Mucosa of rectum (tissue), 2 donors: ENCODE measurements at regions not wholly inside any gene's neighbourhood (a gene's known extent, or its start where the extent isn't known, plus 50 kb on each side); places are given as distances from the start of the nearest gene placed in this dataset.

Experiments used
- H3K27ac ChIP-seq, 2 donors: one replicate each; pipeline ENCODE4 v1.7.0; 2013; ENCODE audit warnings: inconsistent platforms in 2 of 2, low read depth in 2 of 2, low read length in 2 of 2
- H3K27me3 ChIP-seq, 2 donors: one replicate each; pipeline ENCODE4 v1.7.0; 2013; ENCODE audit warnings: low read length in 2 of 2; ENCODE audit not compliant: control insufficient read depth in 2 of 2, insufficient read depth in 2 of 2
- H3K36me3 ChIP-seq, 2 donors: one replicate each; pipeline ENCODE4 v1.7.0; 2013; ENCODE audit warnings: low read length in 2 of 2; ENCODE audit not compliant: control insufficient read depth in 2 of 2, insufficient read depth in 2 of 2
- H3K4me1 ChIP-seq, 2 donors: one replicate each; pipeline ENCODE4 v1.7.0; 2013; ENCODE audit warnings: low read length in 2 of 2, mild to moderate bottlenecking in 1 of 2; ENCODE audit not compliant: control insufficient read depth in 2 of 2, insufficient read depth in 2 of 2
- H3K4me3 ChIP-seq, 2 donors: one replicate each; pipeline ENCODE4 v1.7.0; 2013; ENCODE audit warnings: low read length in 2 of 2
- H3K9ac ChIP-seq, 2 donors: one replicate each; pipeline ENCODE4 v1.7.0; 2013; ENCODE audit warnings: low read length in 2 of 2, low read depth in 1 of 2, mild to moderate bottlenecking in 1 of 2
- H3K9me3 ChIP-seq, 2 donors: one replicate each; pipeline ENCODE4 v1.7.0; 2013; ENCODE audit warnings: low read length in 2 of 2; ENCODE audit not compliant: control insufficient read depth in 2 of 2
- donor health status: healthy.
- donor health status: Normal muscosa, but diverticular disease.

- peaks cover 0 to 8% of the 10 kb centered on the region in 2 donors for H3K4me1 ChIP-seq
Measured at GRCh38 chr9:68643901-68644809, 60.9 kb upstream of the PIP5K1B start.

GRCh38 chr9:68644831-68645230 is 60.2 kb upstream of the PIP5K1B start:
- Histone ChIP-seq H3K27me3 (peaks cover 0 to 2% of the 10 kb centered on the region in 2 donors), H3K9me3 (no peaks in the 10 kb centered on the region), H3K36me3 (no peaks in the 10 kb centered on the region), H3K9ac (no peak overlapping the region), H3K27ac (no peak overlapping the region), H3K4me3 (no peak overlapping the region), H3K4me1 (peaks cover 0 to 9% of the 10 kb centered on the region in 2 donors)

More at GRCh38 chr9:68643901-68644809, 60.9 kb upstream of the PIP5K1B start:
- no peak overlapping the region for H3K4me3 ChIP-seq
- no peaks in the 10 kb centered on the region for H3K9me3 ChIP-seq
- no peak overlapping the region for H3K27ac ChIP-seq
- H3K9ac ChIP-seq = no peak overlapping the region
- peaks cover 0 to 2% of the 10 kb centered on the region in 2 donors for H3K27me3 ChIP-seq
- H3K36me3 ChIP-seq = no peaks in the 10 kb centered on the region

GRCh38 chr9:68648164-68648563 is 56.9 kb upstream of the PIP5K1B start:
- H3K9ac ChIP-seq = no peak overlapping the region
- no peaks in the 10 kb centered on the region for H3K9me3 ChIP-seq
- H3K36me3 ChIP-seq = no peaks in the 10 kb centered on the region
- peaks cover 0 to 16% of the 10 kb centered on the region in 2 donors for H3K4me1 ChIP-seq
- H3K27ac ChIP-seq = no peak overlapping the region
- peaks cover 0 to 2% of the 10 kb centered on the region in 2 donors for H3K27me3 ChIP-seq
- H3K4me3 ChIP-seq = no peak overlapping the region

- no peak overlapping the region for H3K4me3 ChIP-seq
Measured at GRCh38 chr9:68648971-68649370, 56.1 kb upstream of the PIP5K1B start.

GRCh38 chr9:68651280-68651893 is 53.7 kb upstream of the PIP5K1B start:
- H3K4me3 ChIP-seq = no peak overlapping the region

More at GRCh38 chr9:68648971-68649370, 56.1 kb upstream of the PIP5K1B start:
- H3K4me1 ChIP-seq = peaks cover 0 to 16% of the 10 kb centered on the region in 2 donors
- H3K27ac ChIP-seq = no peak overlapping the region
- peaks cover 0 to 2% of the 10 kb centered on the region in 2 donors for H3K27me3 ChIP-seq
- H3K36me3 ChIP-seq = no peaks in the 10 kb centered on the region
- no peak overlapping the region for H3K9ac ChIP-seq
- no peaks in the 10 kb centered on the region for H3K9me3 ChIP-seq

GRCh38 chr9:68653141-68653595 is 51.9 kb upstream of the PIP5K1B start:
- Histone ChIP-seq H3K4me1 (peaks cover 0 to 16% of the 10 kb centered on the region in 2 donors), H3K9me3 (no peaks in the 10 kb centered on the region), H3K4me3 (no peak overlapping the region), H3K27ac (no peak overlapping the region), H3K36me3 (no peaks in the 10 kb centered on the region), H3K27me3 (no peaks in the 10 kb centered on the region), H3K9ac (no peak overlapping the region)

More at GRCh38 chr9:68651280-68651893, 53.7 kb upstream of the PIP5K1B start:
- Histone ChIP-seq H3K9me3 (no peaks in the 10 kb centered on the region), H3K27ac (no peak overlapping the region), H3K9ac (no peak overlapping the region), H3K36me3 (no peaks in the 10 kb centered on the region), H3K27me3 (no peaks in the 10 kb centered on the region), H3K4me1 (peaks cover 0 to 16% of the 10 kb centered on the region in 2 donors)

- Histone ChIP-seq H3K4me1 (peaks cover 0 to 9% of the 10 kb centered on the region in 2 donors), H3K9ac (no peak overlapping the region), H3K9me3 (no peaks in the 10 kb centered on the region), H3K4me3 (no peak overlapping the region), H3K36me3 (no peaks in the 10 kb centered on the region), H3K27ac (no peak overlapping the region), H3K27me3 (no peaks in the 10 kb centered on the region)
Measured at GRCh38 chr9:68654075-68654474, 51.0 kb upstream of the PIP5K1B start.
